ENCODE measurements at regions not wholly inside any gene's neighbourhood (a gene's known extent, or its start where the extent isn't known, plus 50 kb on each side); places are given as distances from the start of the nearest gene placed in this dataset.

- H3K4me3 ChIP-seq (ENCODE audit: low read depth, low read length): no peak overlapping the region
- DNase-seq (ENCODE audit: low read depth): no peak
- no peak for TF ChIP-seq CTCF (IDR thresholded peaks at IDR 0.05; ENCODE audit: low read depth, low read length, missing control alignments)
Measured at GRCh38 chr2:147097747-147098146, 747.1 kb upstream of the ACVR2A start.

GRCh38 chr2:147096671-147097070 is 748.2 kb upstream of the ACVR2A start:
- DNase-seq (ENCODE audit: low read depth): no peak
- no peak overlapping the region for H3K4me3 ChIP-seq (ENCODE audit: low read depth, low read length)
- no peak for TF ChIP-seq CTCF (IDR thresholded peaks at IDR 0.05; ENCODE audit: low read depth, low read length, missing control alignments)

- no peak overlapping the region for H3K4me3 ChIP-seq (ENCODE audit: low read depth, low read length)
- no peak for TF ChIP-seq CTCF (IDR thresholded peaks at IDR 0.05; ENCODE audit: low read depth, low read length, missing control alignments)
- no peak for DNase-seq (ENCODE audit: low read depth)
Measured at GRCh38 chr2:147095376-147095775, 749.5 kb upstream of the ACVR2A start.

GRCh38 chr2:147094077-147094476 is 750.8 kb upstream of the ACVR2A start:
- TF ChIP-seq CTCF (IDR thresholded peaks at IDR 0.05; ENCODE audit: low read depth, low read length, missing control alignments): no peak
- H3K4me3 ChIP-seq (ENCODE audit: low read depth, low read length): no peak overlapping the region
- DNase-seq (ENCODE audit: low read depth): no peak

- no peak for DNase-seq (ENCODE audit: low read depth)
- no peak overlapping the region for H3K4me3 ChIP-seq (ENCODE audit: low read depth, low read length)
- no peak for TF ChIP-seq CTCF (IDR thresholded peaks at IDR 0.05; ENCODE audit: low read depth, low read length, missing control alignments)
Measured at GRCh38 chr2:147092266-147092665, 752.6 kb upstream of the ACVR2A start.

GRCh38 chr2:147091448-147091847 is 753.4 kb upstream of the ACVR2A start:
- TF ChIP-seq CTCF (IDR thresholded peaks at IDR 0.05; ENCODE audit: low read depth, low read length, missing control alignments): no peak

GRCh38 chr2:147088871-147089270 is 756.0 kb upstream of the ACVR2A start:
- no peak overlapping the region for H3K4me3 ChIP-seq (ENCODE audit: low read depth, low read length)
- no peak for DNase-seq (ENCODE audit: low read depth)
- TF ChIP-seq CTCF (IDR thresholded peaks at IDR 0.05; ENCODE audit: low read depth, low read length, missing control alignments): no peak

More at GRCh38 chr2:147091448-147091847, 753.4 kb upstream of the ACVR2A start:
- no peak overlapping the region for H3K4me3 ChIP-seq (ENCODE audit: low read depth, low read length)
- DNase-seq (ENCODE audit: low read depth): no peak

Measured in GM12864 (cell line).